Activated naive CD4-positive, alpha-beta T cell treated with anti-CD3 and anti-CD28 coated beads, Interleukin-2, amount 50 U/mL, for 72 hours (primary cell): ENCODE measurements at regions not wholly inside any gene's neighbourhood (a gene's known extent, or its start where the extent isn't known, plus 50 kb on each side); places are given as distances from the start of the nearest gene placed in this dataset.

Experiments
- ATAC-seq, 2 donors: fragments of 150-1000 bp; cut with Tn5 transposase; 2 replicates each; pipeline ENCODE4 v1.10.0; 2021; ENCODE audit warnings: mild to moderate bottlenecking in 2 of 2, moderate library complexity in 2 of 2
- DNase-seq, 2 donors: peaks; one replicate each; pipeline ENCODE4 v3.0.0; 2021 to 2022; ENCODE audit warnings: low spot score in 2 of 2
- H3K27ac Mint-ChIP-seq, 2 donors: one replicate each; pipeline ENCODE4 v1.8.0; 2022; ENCODE audit warnings: mild to moderate bottlenecking in 2 of 2, mixed read lengths in 2 of 2
- H3K36me3 Mint-ChIP-seq, 2 donors: one replicate each; pipeline ENCODE4 v1.8.0; 2022; ENCODE audit warnings: mixed read lengths in 2 of 2
- H3K9me3 Mint-ChIP-seq, 2 donors: one replicate each; pipeline ENCODE4 v1.8.0; 2022; ENCODE audit warnings: mixed read lengths in 2 of 2

DNA sequence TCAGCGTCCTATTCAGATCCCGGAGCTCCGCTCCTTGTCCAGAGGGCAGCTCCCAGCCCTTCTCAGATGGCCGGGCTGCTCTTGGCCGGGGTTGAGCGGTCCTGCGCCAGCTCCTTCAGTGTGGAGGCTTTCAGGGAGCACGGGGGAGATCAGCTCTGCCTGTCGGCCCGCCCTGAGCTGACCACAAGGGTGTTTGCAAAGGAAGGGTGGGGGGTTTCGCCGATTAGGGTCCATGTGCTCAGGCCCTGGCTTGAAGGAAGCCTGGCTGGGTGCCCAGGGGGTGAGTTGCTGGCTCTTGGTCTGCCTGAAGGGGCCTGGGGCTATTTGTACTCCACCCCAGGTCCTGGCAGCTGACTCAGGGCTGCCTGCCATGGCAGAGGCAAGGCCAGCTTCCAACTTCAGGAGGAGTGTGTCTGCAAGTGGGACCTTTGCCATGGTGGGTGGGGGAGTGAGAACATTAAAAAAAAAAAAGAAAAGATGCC, 250.1 kb upstream of the KLF4 start:
- Mint-ChIP-seq H3K27ac (no peak overlapping the region), H3K36me3 (no peaks in the 10 kb centered on the region), H3K9me3 (peaks cover 0 to 9% of the 10 kb centered on the region in 2 donors)
- ATAC-seq (no peak), DNase-seq (no peak)

DNA sequence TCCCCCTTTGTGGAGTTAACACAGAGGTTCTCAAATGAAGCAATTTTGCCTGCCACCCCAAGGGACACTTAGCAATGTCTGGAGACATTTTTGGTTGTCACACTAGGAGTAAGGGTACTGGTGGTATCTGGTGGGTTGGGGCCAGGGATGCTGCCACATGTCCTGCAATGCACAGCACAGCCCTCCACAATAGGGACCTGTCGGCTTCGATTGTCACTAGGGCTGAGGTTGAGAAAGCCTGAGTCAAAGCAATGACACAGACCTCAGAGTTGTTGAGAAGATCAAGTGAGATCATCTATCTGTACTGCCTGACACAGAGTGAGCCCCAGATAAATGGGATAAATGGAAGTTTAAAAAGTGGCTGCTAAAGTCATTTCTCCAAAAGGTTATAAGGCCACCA, 249.2 kb upstream of the KLF4 start:
- ATAC-seq (no peak), DNase-seq (no peak)
- Mint-ChIP-seq H3K9me3 (peaks cover 0 to 6% of the 10 kb centered on the region in 2 donors), H3K27ac (no peak overlapping the region), H3K36me3 (no peaks in the 10 kb centered on the region)

DNA sequence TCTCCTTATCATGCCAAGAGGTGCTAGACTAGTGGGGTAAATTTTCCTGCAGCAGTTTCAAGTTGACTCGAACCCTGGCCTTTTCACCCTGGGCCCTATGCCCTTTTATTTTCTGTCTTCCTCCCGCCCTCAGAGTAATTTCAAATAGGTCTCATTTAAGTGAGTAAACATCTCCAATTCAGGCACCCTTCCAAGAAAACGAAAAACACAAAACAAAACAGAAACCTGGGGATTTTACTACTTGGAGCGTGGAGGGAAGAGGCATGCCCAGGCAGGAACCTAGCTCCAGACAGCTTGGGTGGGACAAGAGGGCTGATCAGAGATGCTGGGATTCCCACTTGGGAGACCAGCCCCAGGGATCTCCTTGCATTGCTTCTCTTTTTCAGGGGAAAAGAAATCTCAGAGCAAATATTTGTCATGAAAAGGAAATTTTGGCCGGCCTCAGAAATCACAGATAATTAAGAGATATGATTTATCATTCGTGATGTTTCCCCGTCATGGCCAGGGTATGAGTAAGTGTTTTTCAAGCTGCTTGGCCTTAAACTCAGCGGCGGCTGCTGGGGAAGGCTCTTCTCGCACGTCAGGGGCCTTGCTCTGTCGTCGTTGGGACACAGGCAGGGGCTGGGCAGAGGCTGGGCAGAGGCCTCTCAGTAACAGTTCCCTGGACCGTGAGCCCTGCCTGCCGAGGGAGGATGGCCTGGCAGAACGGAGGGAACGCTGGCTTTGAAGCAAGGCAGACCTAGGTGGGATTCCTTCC, 248.6 kb upstream of the KLF4 start:
- H3K27ac Mint-ChIP-seq = no peak overlapping the region
- H3K9me3 Mint-ChIP-seq = peaks cover 0 to 6% of the 10 kb centered on the region in 2 donors
- H3K36me3 Mint-ChIP-seq = no peaks in the 10 kb centered on the region
- ATAC-seq (no peak), DNase-seq (no peak)

DNA sequence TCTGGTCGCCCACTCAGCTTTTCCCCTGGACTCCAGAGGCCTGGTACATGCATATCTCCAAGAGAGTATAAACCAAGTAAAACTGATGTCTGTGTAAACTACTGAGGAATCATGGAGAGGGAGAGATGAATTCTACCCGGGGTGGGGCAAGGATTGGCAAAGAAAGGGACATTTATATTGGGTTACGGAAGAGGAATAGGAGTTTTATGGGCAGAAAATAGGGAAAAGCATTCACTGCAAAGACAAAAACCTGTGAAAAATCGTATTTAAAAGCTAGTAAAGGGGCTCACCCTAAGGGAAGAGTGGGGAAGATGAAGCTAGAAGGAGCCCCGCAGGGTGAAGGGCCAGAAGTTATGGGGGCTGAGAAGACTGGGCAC, 248.0 kb upstream of the KLF4 start:
- H3K9me3 Mint-ChIP-seq = peaks cover 0 to 6% of the 10 kb centered on the region in 2 donors
- no peak for DNase-seq
- ATAC-seq = no peak
- H3K36me3 Mint-ChIP-seq = no peaks in the 10 kb centered on the region
- H3K27ac Mint-ChIP-seq = no peak overlapping the region

DNA sequence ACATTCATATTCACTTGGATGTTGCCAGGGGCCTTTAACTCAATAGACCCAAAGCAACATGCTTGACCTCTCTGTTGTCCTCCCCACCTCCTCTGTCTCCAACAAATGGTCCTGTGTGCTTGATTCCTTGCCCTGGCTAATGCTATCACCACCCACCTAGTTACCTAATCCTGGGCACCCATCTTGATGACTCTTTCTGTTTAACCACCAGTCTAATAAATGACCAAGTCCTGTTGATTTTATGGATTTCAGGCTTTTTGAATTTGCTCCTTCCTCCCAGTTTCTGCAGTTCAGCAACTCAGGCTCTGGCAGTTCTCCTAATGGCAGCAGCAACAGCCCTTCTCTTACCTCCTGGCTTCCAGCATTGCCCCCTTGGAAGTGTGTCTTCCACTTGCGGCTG, 246.3 kb upstream of the KLF4 start:
- ATAC-seq = no peak
- Mint-ChIP-seq H3K36me3 (no peaks in the 10 kb centered on the region), H3K27ac (no peak overlapping the region), H3K9me3 (peaks cover 0 to 6% of the 10 kb centered on the region in 2 donors)
- no peak for DNase-seq

- no peaks in the 10 kb centered on the region for H3K36me3 Mint-ChIP-seq
- ATAC-seq (no peak), DNase-seq (no peak)
- H3K9me3 Mint-ChIP-seq = peaks cover 0 to 7% of the 10 kb centered on the region in 2 donors
- no peak overlapping the region for H3K27ac Mint-ChIP-seq
Measured at GRCh38 chr9:107734256-107735013, 244.9 kb upstream of the KLF4 start.

DNA sequence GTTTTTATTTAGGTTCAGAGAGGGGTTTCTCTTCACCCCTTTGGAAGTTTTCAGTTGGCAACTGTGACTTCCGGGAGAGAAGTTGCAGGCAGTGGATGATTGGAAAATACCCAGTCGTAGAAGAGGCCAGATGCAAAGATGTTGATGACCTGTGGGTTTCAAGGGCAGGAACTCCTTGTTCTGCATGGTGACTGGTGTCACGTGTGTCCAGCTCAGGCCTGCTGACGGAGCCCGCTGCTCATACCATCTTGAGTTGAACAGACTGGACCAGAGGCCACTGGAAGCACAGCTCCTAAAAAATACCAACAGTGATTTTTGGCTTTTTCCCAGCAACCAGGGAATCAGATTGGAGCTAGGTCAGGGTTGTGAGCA, 243.9 kb upstream of the KLF4 start:
- ATAC-seq (no peak), DNase-seq (no peak)
- H3K27ac Mint-ChIP-seq = no peak overlapping the region
- peaks cover 0 to 8% of the 10 kb centered on the region in 2 donors for H3K9me3 Mint-ChIP-seq
- no peaks in the 10 kb centered on the region for H3K36me3 Mint-ChIP-seq

DNA sequence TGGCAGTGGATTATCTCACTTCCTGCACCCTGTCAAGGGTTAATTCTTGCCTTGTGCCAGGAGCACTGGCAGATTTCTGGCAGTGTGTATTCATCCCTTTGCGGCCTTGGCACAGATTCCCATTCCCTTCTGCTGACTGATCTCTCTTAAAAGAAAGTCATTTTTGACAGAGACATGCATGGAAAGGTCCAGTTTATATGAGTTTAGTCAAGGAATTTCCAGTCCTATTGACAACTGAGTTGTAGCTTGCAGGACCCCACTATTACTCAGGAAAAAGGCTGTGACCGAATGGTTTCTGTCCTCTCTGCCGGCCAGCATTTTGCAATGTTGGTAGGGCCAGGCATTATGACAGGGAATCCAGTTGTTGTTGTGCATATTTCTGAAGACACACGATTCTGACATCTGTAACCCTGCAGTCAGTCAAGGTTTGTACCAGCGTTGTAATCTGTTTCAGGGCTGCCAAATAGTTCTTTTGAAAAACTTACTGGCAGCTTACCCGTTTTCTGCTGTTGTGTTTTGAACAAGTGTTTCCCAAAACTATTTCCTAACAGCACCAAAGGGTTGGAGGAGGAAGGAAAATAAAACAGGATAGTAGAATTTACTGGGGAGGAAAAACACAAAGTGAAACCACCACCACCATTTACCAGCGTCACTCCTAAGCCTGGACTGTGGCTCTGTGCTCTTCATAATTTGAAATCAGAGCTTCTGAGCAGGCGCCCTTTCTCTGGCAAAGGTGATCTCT, 243.4 kb upstream of the KLF4 start:
- Mint-ChIP-seq H3K36me3 (no peaks in the 10 kb centered on the region), H3K9me3 (peaks cover 0 to 8% of the 10 kb centered on the region in 2 donors), H3K27ac (no peak overlapping the region)
- no peak for DNase-seq
- no peak for ATAC-seq

DNA sequence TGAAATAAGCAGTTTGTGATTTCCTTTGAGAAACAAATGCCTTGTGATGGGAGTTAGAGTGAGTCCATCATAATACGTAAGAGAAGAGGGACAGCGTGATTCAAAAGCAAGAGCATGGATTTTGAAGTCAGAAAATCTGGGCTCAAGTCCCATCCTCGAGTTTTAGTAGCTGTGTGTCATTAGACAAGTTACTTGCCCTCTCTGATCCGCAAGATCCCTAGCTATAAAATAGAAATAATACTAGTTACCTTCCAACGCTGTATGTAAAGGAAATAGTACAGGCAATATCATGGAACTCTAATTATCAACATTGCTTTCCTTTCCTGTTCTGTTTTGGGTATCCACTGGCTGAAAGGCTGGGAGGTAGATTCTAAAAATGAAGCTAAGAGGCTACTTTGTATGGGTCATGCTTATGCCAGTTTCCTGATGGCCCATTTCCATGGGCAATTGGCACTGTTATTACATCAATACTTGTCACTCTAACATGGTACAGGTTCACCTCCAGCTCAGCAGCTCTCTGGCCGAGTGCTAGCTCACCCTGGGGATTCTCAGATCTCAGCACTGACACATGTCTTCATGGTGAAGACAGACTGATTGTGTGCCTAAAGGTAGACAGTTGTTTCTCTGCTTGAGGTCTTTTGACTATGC, 241.7 kb upstream of the KLF4 start:
- H3K9me3 Mint-ChIP-seq = peaks cover 8% of the 10 kb centered on the region in 2 donors
- ATAC-seq = no peak
- no peak for DNase-seq
- H3K27ac Mint-ChIP-seq = no peak overlapping the region
- H3K36me3 Mint-ChIP-seq = no peaks in the 10 kb centered on the region

DNA sequence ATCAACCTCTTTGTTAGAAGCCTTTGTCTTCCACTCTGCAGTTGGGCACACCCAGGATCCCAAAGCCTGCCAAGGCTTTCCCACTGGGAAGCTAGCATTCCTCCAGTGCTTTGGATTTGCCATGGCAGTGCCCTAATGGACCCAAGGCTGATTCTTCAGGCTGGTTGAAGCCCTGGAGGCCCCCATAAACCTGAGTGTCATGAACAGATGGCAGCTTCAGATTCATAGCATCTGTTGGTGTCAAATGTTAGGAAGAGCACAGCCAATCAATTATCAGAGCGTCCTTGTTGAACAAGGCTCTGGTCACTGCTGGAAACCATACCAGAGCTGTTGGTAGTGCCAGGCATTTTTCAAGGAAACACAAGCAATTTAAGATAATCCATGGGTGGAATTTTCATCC, 241.1 kb upstream of the KLF4 start:
- H3K27ac Mint-ChIP-seq = no peak overlapping the region
- peaks cover 7 to 8% of the 10 kb centered on the region in 2 donors for H3K9me3 Mint-ChIP-seq
- H3K36me3 Mint-ChIP-seq = no peaks in the 10 kb centered on the region
- no peak for DNase-seq
- ATAC-seq = no peak

DNA sequence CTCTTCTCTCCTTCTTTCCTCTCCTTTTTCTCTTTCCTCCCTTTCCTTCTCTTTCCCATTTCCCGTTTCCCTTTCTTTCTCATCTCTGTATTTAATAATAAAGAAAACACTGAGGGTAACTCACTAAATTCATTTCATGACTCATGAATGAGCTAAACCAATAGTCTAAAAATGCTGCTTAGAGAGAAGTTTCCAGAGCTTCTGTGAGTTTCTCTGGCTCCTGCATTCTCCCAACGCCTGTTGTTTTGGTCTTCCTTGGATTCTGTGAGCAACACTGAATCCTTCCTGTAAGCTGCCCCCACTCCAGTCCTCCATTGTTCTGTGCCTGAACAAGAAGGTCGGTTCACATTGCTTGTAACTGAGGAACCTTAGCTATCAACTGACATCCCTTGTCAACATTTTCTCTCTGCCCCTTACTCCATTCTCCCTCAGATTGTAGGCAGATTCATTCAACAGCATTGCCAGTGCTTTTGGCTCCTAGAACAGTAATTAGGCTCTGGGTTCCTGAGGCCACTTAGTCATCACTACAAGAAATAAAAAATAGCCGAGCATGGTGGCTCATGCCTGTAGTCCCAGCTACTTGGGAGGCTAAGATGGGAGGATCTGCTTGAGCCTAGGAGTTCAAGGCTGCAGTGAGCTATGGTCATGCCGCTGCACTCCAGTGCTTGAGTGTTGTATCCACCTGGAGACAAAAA, 237.7 kb upstream of the KLF4 start:
- no peaks in the 10 kb centered on the region for H3K36me3 Mint-ChIP-seq
- H3K27ac Mint-ChIP-seq = no peak overlapping the region
- ATAC-seq = no peak
- DNase-seq = no peak
- H3K9me3 Mint-ChIP-seq = peaks cover 16 to 18% of the 10 kb centered on the region in 2 donors

DNA sequence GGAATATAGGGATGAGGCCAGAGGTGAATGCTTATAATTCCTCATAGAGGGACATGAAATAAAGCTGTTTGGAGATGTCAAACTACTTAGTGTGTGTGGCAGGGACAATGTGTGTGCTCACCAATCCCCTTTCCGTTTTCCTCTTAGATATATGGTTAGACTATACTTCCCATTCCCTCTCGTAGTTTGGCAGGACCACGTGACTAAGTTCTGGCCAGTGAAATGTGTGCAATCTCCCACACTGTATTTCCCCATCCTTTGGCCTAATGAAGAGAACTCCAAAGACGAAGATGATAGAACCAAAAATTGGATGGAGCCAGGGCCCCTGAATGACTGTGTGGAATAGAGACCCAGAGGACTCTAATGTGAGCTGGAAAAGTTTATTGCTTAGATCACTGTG, 233.4 kb upstream of the KLF4 start:
- no peak overlapping the region for H3K27ac Mint-ChIP-seq
- DNase-seq (no peak), ATAC-seq (no peak)
- peaks cover 13 to 18% of the 10 kb centered on the region in 2 donors for H3K9me3 Mint-ChIP-seq
- no peaks in the 10 kb centered on the region for H3K36me3 Mint-ChIP-seq

GRCh38 chr9:107721705-107722245, 232.2 kb upstream of the KLF4 start:
- H3K9me3 Mint-ChIP-seq = peaks cover 13% of the 10 kb centered on the region in 2 donors
- no peak overlapping the region for H3K27ac Mint-ChIP-seq
- DNase-seq = no peak
- no peaks in the 10 kb centered on the region for H3K36me3 Mint-ChIP-seq
- no peak for ATAC-seq

GRCh38 chr9:107720501-107720900, 230.9 kb upstream of the KLF4 start:
- DNase-seq (no peak), ATAC-seq (no peak)
- H3K27ac Mint-ChIP-seq = no peak overlapping the region
- peaks cover 10 to 13% of the 10 kb centered on the region in 2 donors for H3K9me3 Mint-ChIP-seq
- no peaks in the 10 kb centered on the region for H3K36me3 Mint-ChIP-seq

- no peak for DNase-seq
- H3K9me3 Mint-ChIP-seq = peaks cover 8 to 12% of the 10 kb centered on the region in 2 donors
- no peaks in the 10 kb centered on the region for H3K36me3 Mint-ChIP-seq
- no peak overlapping the region for H3K27ac Mint-ChIP-seq
- no peak for ATAC-seq
Measured at GRCh38 chr9:107717529-107718314, 228.2 kb upstream of the KLF4 start.
